ENCODE measurements at regions not wholly inside any gene's neighbourhood (a gene's known extent, or its start where the extent isn't known, plus 50 kb on each side); places are given as distances from the start of the nearest gene placed in this dataset.

DNA sequence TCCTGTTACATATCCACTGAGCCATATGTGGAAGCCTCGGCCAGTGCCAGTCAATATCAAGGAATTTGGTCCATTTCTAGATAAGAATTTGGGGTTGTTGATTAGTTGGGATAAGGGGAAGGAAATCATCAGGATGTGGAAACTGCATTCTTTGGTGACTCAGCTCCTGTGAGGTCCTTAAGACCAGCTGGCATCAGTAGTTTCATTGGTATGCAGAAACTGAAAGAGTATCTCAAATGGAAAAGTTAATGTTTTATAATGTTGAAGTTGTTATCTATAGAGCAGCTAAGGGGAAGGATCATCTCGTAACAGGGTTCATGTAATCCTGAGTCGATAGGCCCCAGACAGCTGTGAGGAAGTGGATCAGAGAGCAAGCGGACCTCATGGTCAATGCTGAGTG, 52.5 kb upstream of the PRNP start:
- TF ChIP-seq CTCF (conservative IDR thresholded peaks at IDR 0.05; ENCODE audit: low read length) (no peak), EZH2phosphoT487 (IDR thresholded peaks at IDR 0.05; ENCODE audit: borderline replicate concordance, low read depth, low read length) (no peak)
